NCI-H2196 treated with DMSO at 0.1 percent for 48 hours (cell line): ENCODE measurements at regions not wholly inside any gene's neighbourhood (a gene's known extent, or its start where the extent isn't known, plus 50 kb on each side); places are given as distances from the start of the nearest gene placed in this dataset.
"Not testable (repeated sequence)": the region's sequence is repeated elsewhere in the genome, so short reads cannot be mapped to it uniquely, and the experiment has no call there.

Experiments
- DNase-seq: peaks from one replicate; lab custom pipeline; 2025; ENCODE audit not compliant: unreplicated experiment; lab: John Stamatoyannopoulos, UW

GRCh38 chr14:89699071-89699470 is 255.5 kb downstream of the EFCAB11 start:
- no peak for DNase-seq

GRCh38 chr14:89697281-89698060 is 257.1 kb downstream of the EFCAB11 start:
- DNase-seq, result no peak

GRCh38 chr14:89695846-89696245 is 258.7 kb downstream of the EFCAB11 start:
- DNase-seq, result no peak

- DNase-seq, result no peak
These were observed 264.4 kb downstream of the EFCAB11 start for GRCh38 chr14:89690139-89690538.

- not testable (repeated sequence) for DNase-seq
These were observed 264.8 kb downstream of the EFCAB11 start for GRCh38 chr14:89689711-89690110.

- DNase-seq, result no peak
These were observed 265.9 kb downstream of the EFCAB11 start for GRCh38 chr14:89688507-89689211.

- not testable (repeated sequence) for DNase-seq
These were observed 267.4 kb downstream of the EFCAB11 start for GRCh38 chr14:89687129-89687528.

GRCh38 chr14:89684139-89684538 is 267.1 kb upstream of the FOXN3 start:
- no peak for DNase-seq

- DNase-seq, result no peak
These were observed 264.3 kb upstream of the FOXN3 start for GRCh38 chr14:89681086-89682018.

- no peak for DNase-seq
These were observed 263.1 kb upstream of the FOXN3 start for GRCh38 chr14:89680156-89680555.

- no peak for DNase-seq
These were observed 261.7 kb upstream of the FOXN3 start for GRCh38 chr14:89678768-89679167.

GRCh38 chr14:89675590-89675989 is 258.6 kb upstream of the FOXN3 start:
- DNase-seq, result no peak

- no peak for DNase-seq
These were observed 257.9 kb upstream of the FOXN3 start for GRCh38 chr14:89674936-89675335.

- no peak for DNase-seq
These were observed 257.2 kb upstream of the FOXN3 start for GRCh38 chr14:89674240-89674639.

- DNase-seq, result no peak
These were observed 256.6 kb upstream of the FOXN3 start for GRCh38 chr14:89673512-89674225.

- DNase-seq, result no peak
These were observed 255.8 kb upstream of the FOXN3 start for GRCh38 chr14:89672636-89673511.

- no peak for DNase-seq
These were observed 252.2 kb upstream of the FOXN3 start for GRCh38 chr14:89669193-89669592.

GRCh38 chr14:89667983-89668382 is 250.9 kb upstream of the FOXN3 start:
- DNase-seq, result no peak

GRCh38 chr14:89665300-89666081 is 248.5 kb upstream of the FOXN3 start:
- DNase-seq, result not testable (repeated sequence)
